Brain pericyte (primary cell): ENCODE measurements at regions not wholly inside any gene's neighbourhood (a gene's known extent, or its start where the extent isn't known, plus 50 kb on each side); places are given as distances from the start of the nearest gene placed in this dataset.
"Not testable (repeated sequence)": the region's sequence is repeated elsewhere in the genome, so short reads cannot be mapped to it uniquely, and the experiment has no call there.

Source experiments
- DNase-seq: peaks from one replicate; pipeline ENCODE4 v3.0.0-alpha.2; 2012; ENCODE audit warnings: low read depth, low spot score

GRCh38 chr5:40453689-40454088 is 226.0 kb upstream of the PTGER4 start:
- no peak for DNase-seq

- no peak for DNase-seq
These were observed 226.7 kb upstream of the PTGER4 start for GRCh38 chr5:40452874-40453624.

GRCh38 chr5:40447438-40447837 is 232.3 kb upstream of the PTGER4 start:
- no peak for DNase-seq

- peak; percentile 70 for DNase-seq
These were observed 232.8 kb upstream of the PTGER4 start for GRCh38 chr5:40446910-40447309.

- DNase-seq: peak; percentile 82
These were observed 237.4 kb upstream of the PTGER4 start for GRCh38 chr5:40442346-40442745.

GRCh38 chr5:40441733-40442132 is 238.0 kb upstream of the PTGER4 start:
- DNase-seq: no peak

GRCh38 chr5:40440746-40441145 is 239.0 kb upstream of the PTGER4 start:
- no peak for DNase-seq

DNA sequence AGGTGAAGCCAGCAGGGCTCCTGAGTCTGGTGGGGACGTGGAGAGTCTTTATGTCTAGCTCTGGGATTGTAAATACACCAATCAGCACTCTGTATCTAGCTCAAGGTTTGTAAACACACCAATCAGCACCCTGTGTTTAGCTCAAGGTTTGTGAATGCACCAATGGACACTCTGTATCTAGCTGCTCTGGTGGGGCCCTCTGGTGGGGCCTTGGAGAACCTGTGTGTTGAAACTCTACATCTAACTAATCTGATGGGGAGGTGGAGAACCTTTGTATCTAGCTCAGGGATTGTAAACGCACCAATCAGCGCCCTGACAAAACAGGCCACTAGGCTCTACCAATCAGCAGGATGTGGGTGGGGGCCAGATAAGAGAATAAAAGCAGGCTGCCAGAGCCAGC is 240.6 kb upstream of the PTGER4 start:
- not testable (repeated sequence) for DNase-seq

DNA sequence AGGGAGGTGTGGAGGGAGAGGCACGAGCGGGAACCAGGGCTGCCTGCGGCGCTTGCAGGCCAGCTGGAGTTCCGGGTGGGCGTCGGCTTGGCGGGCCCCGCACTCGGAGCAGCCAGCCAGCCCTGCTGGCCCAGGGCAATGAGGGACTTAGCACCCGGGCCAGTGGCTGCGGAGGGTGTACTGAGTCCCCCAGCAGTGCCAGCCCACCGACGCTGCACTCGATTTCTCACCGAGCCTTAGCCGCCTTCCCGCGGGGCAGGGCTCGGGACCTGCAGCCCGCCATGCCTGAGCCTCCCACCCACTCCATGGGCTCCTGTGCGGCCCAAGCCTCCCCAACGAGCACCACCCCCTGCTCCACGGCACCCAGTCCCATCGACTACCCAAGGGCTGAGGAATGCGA is 241.1 kb upstream of the PTGER4 start:
- DNase-seq: not testable (repeated sequence)

- DNase-seq: no peak
These were observed 242.3 kb upstream of the PTGER4 start for GRCh38 chr5:40437452-40437861.

GRCh38 chr5:40436535-40437237 is 243.0 kb upstream of the PTGER4 start:
- no peak for DNase-seq

GRCh38 chr5:40435706-40436105 is 244.0 kb upstream of the PTGER4 start:
- not testable (repeated sequence) for DNase-seq

- DNase-seq: no peak
These were observed 246.9 kb upstream of the PTGER4 start for GRCh38 chr5:40432836-40433235.

DNA sequence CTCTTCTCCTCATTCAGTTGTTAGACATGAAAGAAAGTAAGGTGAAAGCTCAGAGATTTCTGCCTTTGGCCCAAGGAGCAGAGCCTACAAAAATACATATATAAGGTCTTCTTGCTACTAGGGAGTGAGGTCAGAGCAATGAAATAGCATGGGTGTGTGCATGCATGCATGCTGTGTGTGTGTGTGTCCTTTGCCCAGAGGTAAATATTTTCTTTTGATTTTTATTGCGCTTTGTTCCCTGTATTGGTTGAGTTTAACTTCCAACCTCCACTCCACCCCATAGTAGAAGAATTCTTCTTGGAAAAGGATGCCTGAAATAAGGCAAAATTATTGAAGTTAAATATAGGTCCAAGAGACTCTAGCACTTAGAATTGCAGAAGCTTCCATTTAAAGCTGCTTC is 248.0 kb upstream of the PTGER4 start:
- DNase-seq: no peak

DNA sequence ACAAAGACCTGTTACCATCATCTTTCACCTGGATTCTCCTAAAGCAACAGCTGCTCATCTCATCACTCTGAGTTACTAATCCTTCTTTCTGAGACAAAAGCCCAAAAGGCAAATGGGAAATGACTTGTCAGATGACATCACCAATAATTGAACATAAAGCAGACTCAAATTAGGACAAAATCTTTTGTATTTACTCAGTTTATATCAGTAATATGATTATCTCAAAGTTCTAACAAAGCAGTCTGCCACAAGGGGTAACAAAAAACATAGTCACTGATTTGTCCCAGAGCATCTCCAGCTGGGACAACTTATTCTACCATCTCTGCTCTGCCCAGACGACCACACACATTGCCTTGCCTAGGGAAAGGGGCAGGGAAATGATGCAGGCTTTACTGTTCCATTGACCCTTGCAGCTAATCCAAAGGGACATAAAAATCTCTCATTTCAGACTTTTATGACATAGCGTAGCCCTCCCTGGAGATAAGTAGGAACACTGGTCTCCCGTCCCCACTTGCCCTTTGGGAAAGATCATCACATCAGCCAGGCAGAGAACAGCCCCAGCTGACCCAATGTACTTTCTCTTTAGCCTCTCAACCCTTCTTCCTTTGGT is 249.5 kb upstream of the PTGER4 start:
- no peak for DNase-seq

GRCh38 chr5:40429258-40430100 is 250.2 kb upstream of the PTGER4 start:
- no peak for DNase-seq

DNA sequence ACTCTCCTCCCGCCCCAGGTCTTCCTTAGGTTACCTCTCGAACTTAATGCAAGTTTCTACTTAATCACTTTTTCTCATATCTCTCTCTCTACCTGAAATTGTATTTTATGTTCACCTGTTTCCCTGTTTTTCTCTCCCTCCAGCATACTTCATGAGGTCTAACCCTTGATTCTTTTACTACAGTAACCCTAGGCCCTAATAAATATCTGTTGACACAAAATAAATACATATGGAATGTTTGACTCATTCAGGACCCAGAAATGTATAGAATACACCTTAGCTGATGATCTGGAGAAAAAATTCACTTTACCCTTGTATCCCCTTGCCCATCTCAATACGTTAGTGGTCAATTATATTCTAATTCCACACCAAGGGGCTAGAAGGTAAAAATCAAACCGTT is 250.9 kb upstream of the PTGER4 start:
- no peak for DNase-seq

DNA sequence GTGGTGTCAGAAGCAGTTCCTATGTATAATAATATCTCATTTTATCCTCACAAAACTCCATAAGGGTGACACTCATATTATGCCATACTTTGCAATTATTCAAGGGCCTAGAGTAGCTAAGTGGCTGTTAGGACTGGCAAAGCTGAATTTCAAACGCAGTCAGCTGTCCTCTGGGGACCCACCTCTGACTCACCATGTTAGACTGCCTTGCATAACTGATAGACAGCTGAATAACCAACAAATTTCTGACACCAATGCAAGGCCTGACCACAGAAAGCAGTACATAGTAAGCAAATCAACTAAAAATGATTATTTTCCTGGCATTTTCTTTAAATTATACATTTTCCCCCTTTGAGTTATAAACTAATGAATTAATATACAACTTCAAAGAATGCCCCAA is 251.6 kb upstream of the PTGER4 start:
- no peak for DNase-seq

- not testable (repeated sequence) for DNase-seq
These were observed 262.5 kb upstream of the PTGER4 start for GRCh38 chr5:40417046-40417810.

- no peak for DNase-seq
These were observed 263.1 kb upstream of the PTGER4 start for GRCh38 chr5:40416588-40416987.

DNA sequence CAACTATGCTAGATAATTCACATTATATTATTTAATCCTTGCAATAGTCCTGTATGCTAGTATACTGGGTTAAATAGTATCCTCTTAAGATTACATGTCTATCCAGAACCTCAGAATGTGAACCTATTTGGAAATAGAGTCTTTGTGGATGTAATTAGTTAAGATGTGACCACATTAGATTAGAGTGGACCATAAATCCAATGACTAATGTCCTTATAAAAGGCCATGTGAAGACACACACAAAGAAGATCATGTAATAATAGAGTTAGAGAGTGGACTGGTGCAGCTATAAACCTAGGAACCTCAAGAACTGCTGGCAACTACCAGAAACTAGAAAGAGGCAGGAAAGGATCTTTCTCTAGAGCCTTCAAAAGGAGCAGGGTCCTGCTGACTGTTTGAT is 263.6 kb upstream of the PTGER4 start:
- no peak for DNase-seq
